ENCODE measurements at regions not wholly inside any gene's neighbourhood (a gene's known extent, or its start where the extent isn't known, plus 50 kb on each side); places are given as distances from the start of the nearest gene placed in this dataset.

DNA sequence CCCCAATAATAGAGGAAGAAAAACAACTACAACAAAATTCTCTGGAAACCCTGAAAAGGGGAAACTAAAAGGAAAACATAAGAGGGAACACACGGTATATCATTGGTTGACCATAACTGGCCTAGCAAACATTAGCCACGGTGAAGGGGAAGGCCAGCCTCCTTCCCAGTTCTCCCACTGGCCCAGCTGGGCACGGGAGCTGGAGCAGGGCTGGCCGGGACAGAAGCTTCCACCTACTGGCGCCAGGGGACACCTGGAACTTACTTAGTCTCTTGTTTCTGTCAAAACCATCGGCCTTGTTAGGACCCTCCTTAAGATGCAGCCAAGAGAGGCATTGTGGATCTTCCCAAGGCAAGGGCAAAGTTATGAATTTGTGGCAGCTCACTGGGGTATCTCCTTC, 56.1 kb upstream of the DLGAP1 start:
- no peak for DNase-seq

DNA sequence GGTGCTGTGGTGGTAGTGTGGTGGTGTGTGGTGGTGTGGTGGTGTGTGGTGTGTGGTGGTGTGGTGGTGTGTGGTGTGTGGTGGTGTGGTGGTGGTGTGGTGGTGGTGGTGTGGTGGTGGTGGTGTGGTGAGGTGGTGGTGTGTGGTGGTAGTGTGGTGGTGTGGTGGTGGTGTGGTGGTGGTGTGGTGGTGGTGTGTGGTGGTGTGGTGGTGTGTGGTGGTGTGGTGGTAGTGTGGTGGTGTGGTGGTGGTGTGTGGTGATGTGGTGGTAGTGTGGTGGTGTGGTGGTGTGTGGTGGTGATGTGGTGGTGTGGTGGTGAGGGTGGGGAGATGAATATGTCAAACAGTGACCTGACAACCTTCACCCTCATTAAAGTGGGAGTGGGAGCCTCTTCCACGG, 55.6 kb upstream of the DLGAP1 start:
- DNase-seq: no peak

DNA sequence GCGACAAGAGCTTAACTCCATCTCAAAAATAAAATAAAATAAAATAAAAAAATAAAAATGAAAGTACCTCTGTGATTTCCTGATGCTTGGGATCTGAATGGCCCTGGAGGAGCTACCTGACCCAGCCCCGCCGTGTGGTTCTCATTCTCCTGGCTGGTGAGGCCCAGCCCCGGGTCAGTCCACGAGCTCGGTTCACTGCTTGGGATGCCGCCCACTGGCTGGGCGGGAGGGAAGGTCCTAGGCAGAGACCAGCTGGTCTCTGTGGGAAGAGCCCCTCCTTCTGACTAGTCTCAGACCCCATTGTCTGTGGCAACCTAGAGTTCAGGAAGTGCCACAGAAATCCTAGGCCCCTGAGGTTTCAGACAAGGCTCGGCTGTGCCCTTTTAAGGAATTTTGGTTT, 55.1 kb upstream of the DLGAP1 start:
- no peak for DNase-seq

Data from activated CD8-positive, alpha-beta memory T cell treated with anti-CD3 and anti-CD28 coated beads for 24 hours (primary cell).